ENCODE measurements at regions not wholly inside any gene's neighbourhood (a gene's known extent, or its start where the extent isn't known, plus 50 kb on each side); places are given as distances from the start of the nearest gene placed in this dataset.

GRCh38 chr4:111793433-111794091 lies 351.7 kb upstream of the FAM241A start:
- Histone ChIP-seq H3K9ac (ENCODE audit: extremely low read depth, low read length, poor library complexity, severe bottlenecking) (no peak overlapping the region), H3K9me3 (ENCODE audit: control insufficient read depth, low read length) (no peaks in the 10 kb centered on the region), H3K27me3 (ENCODE audit: control insufficient read depth, insufficient read depth, low read length, poor library complexity, severe bottlenecking) (no peaks in the 10 kb centered on the region), H3K4me3 (ENCODE audit: low read length) (no peak overlapping the region), H3K36me3 (ENCODE audit: control insufficient read depth, insufficient read depth, low read length) (no peaks in the 10 kb centered on the region), H3K4me1 (ENCODE audit: control insufficient read depth, insufficient read depth, low read length) (peaks cover 32% of the 10 kb centered on the region), H3K27ac (ENCODE audit: low read depth, low read length) (no peak overlapping the region)
- H3K4me1 Mint-ChIP-seq, result peaks cover 73% of the 10 kb centered on the region
- H3K36me3 Mint-ChIP-seq (ENCODE audit: low read depth), result no peaks in the 10 kb centered on the region
- no peak for TF ChIP-seq CTCF (conservative IDR thresholded peaks at IDR 0.05)
- no peaks in the 10 kb centered on the region for H3K27me3 Mint-ChIP-seq (ENCODE audit: insufficient read depth)
- DNase-seq, result no peak
- no peak overlapping the region for H3K4me3 Mint-ChIP-seq
- H3K9me3 Mint-ChIP-seq, result no peaks in the 10 kb centered on the region
- 77% methylated on average over 2 of the region's 2 CpGs; no CpG with 5 or more reads in 1 of the 2 experiments for WGBS, 2 experiments (ENCODE audit: insufficient coverage in 1 of 2, insufficient read length in 1 of 2)
- no peak overlapping the region for H3K27ac Mint-ChIP-seq

GRCh38 chr4:111797455-111798163 lies 347.6 kb upstream of the FAM241A start:
- no peak for DNase-seq
- H3K4me1 Mint-ChIP-seq, result peaks cover 47% of the 10 kb centered on the region
- H3K36me3 ChIP-seq (ENCODE audit: control insufficient read depth, insufficient read depth, low read length), result no peaks in the 10 kb centered on the region
- no peaks in the 10 kb centered on the region for H3K27me3 Mint-ChIP-seq (ENCODE audit: insufficient read depth)
- H3K4me1 ChIP-seq (ENCODE audit: control insufficient read depth, insufficient read depth, low read length), result peaks cover 19% of the 10 kb centered on the region
- no peak overlapping the region for H3K9ac ChIP-seq (ENCODE audit: extremely low read depth, low read length, poor library complexity, severe bottlenecking)
- no peak overlapping the region for H3K27ac ChIP-seq (ENCODE audit: low read depth, low read length)
- no peaks in the 10 kb centered on the region for H3K9me3 Mint-ChIP-seq
- H3K4me3 ChIP-seq (ENCODE audit: low read length), result no peak overlapping the region
- WGBS, 2 experiments (ENCODE audit: insufficient coverage in 1 of 2, insufficient read length in 1 of 2), result 96 to 97% methylated on average over 3 to 5 of the region's 5 CpGs
- no peaks in the 10 kb centered on the region for H3K27me3 ChIP-seq (ENCODE audit: control insufficient read depth, insufficient read depth, low read length, poor library complexity, severe bottlenecking)
- H3K9me3 ChIP-seq (ENCODE audit: control insufficient read depth, low read length), result no peaks in the 10 kb centered on the region
- TF ChIP-seq CTCF (conservative IDR thresholded peaks at IDR 0.05), result no peak
- H3K36me3 Mint-ChIP-seq (ENCODE audit: low read depth), result no peaks in the 10 kb centered on the region
- H3K27ac Mint-ChIP-seq, result no peak overlapping the region
- no peak overlapping the region for H3K4me3 Mint-ChIP-seq

GRCh38 chr4:111798840-111799239 lies 346.4 kb upstream of the FAM241A start:
- 37% methylated on average over 2 of the region's 2 CpGs; no CpG with 5 or more reads in 1 of the 2 experiments for WGBS, 2 experiments (ENCODE audit: insufficient coverage in 1 of 2, insufficient read length in 1 of 2)
- H3K9me3 Mint-ChIP-seq, result no peaks in the 10 kb centered on the region
- TF ChIP-seq CTCF (conservative IDR thresholded peaks at IDR 0.05), result peak; percentile 81
- Histone ChIP-seq H3K27ac (ENCODE audit: low read depth, low read length) (no peak overlapping the region), H3K27me3 (ENCODE audit: control insufficient read depth, insufficient read depth, low read length, poor library complexity, severe bottlenecking) (no peaks in the 10 kb centered on the region), H3K36me3 (ENCODE audit: control insufficient read depth, insufficient read depth, low read length) (no peaks in the 10 kb centered on the region), H3K9me3 (ENCODE audit: control insufficient read depth, low read length) (no peaks in the 10 kb centered on the region), H3K4me1 (ENCODE audit: control insufficient read depth, insufficient read depth, low read length) (peaks cover 7% of the 10 kb centered on the region), H3K9ac (ENCODE audit: extremely low read depth, low read length, poor library complexity, severe bottlenecking) (no peak overlapping the region), H3K4me3 (ENCODE audit: low read length) (no peak overlapping the region)
- no peaks in the 10 kb centered on the region for H3K27me3 Mint-ChIP-seq (ENCODE audit: insufficient read depth)
- no peak overlapping the region for H3K27ac Mint-ChIP-seq
- no peaks in the 10 kb centered on the region for H3K36me3 Mint-ChIP-seq (ENCODE audit: low read depth)
- no peak for DNase-seq
- H3K4me1 Mint-ChIP-seq, result peaks cover 36% of the 10 kb centered on the region
- H3K4me3 Mint-ChIP-seq, result no peak overlapping the region
